A673 (cell line): ENCODE measurements at regions not wholly inside any gene's neighbourhood (a gene's known extent, or its start where the extent isn't known, plus 50 kb on each side); places are given as distances from the start of the nearest gene placed in this dataset.

Source experiments
- CTCF ChIP-seq: fragments of 300-800, 200-600 bp; sonication (generic); conservative IDR thresholded peaks from 2 replicates; pipeline ENCODE4 v1.5.1; 2017; ENCODE audit warnings: low read depth, mild to moderate bottlenecking, antibody characterized with exemption, low read length, moderate library complexity, mixed read lengths
- EZH2 ChIP-seq: fragments of 200-600 bp; sonication (generic); IDR thresholded peaks from 2 replicates; pipeline ENCODE4 v1.6.1; 2017; ENCODE audit warnings: borderline replicate concordance, low read depth, mild to moderate bottlenecking, mixed read lengths, antibody characterized with exemption, low read length; ENCODE audit not compliant: poor library complexity, severe bottlenecking

DNA sequence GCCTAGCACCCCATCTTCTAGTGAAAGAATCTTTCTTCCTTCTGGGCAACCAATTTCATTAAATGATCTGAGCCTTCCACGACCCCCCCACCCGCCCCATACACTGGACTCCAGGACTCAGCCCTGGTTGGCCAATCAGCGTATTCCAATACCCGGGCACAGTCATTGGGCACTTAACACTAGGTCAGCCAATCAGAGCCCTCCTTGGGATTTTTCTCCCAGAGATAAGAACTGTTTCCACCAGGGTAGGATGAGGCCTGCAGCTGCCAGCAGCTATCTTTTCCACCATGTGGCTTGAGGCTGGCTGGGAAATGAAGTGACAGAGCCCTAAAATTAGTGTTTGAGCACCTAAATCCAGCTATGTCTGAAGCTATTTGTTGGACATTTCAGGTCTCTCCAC, 418.8 kb downstream of the BCOR start:
- TF ChIP-seq EZH2 (no peak), CTCF (no peak)
